GM19035 (cell line): ENCODE measurements at regions not wholly inside any gene's neighbourhood (a gene's known extent, or its start where the extent isn't known, plus 50 kb on each side); places are given as distances from the start of the nearest gene placed in this dataset.
A peak's percentile ranks its signal among the peaks of the same experiment; 100 is the strongest.
"Not testable (repeated sequence)": the region's sequence is repeated elsewhere in the genome, so short reads cannot be mapped to it uniquely, and the experiment has no call there.

Source experiments
- ATAC-seq: cut with Tn5 transposase; IDR thresholded peaks from one replicate; pipeline ENCODE4 v1.9.1; 2021; ENCODE audit not compliant: unreplicated experiment

GRCh38 chr2:65622499-65622898, 190.1 kb upstream of the SPRED2 start:
- ATAC-seq, result no peak

GRCh38 chr2:65620524-65620923, 188.1 kb upstream of the SPRED2 start:
- ATAC-seq, result no peak

- no peak for ATAC-seq
Observed at GRCh38 chr2:65620026-65620425, 187.6 kb upstream of the SPRED2 start.

- ATAC-seq, result no peak
Observed at GRCh38 chr2:65615602-65616001, 183.2 kb upstream of the SPRED2 start.

- no peak for ATAC-seq
Observed at GRCh38 chr2:65613968-65614555, 181.7 kb upstream of the SPRED2 start.

- no peak for ATAC-seq
Observed at GRCh38 chr2:65611488-65611887, 179.1 kb upstream of the SPRED2 start.

GRCh38 chr2:65608916-65609315, 176.5 kb upstream of the SPRED2 start:
- no peak for ATAC-seq

- no peak for ATAC-seq
Observed at GRCh38 chr2:65608466-65608865, 176.1 kb upstream of the SPRED2 start.

GRCh38 chr2:65607662-65608305, 175.4 kb upstream of the SPRED2 start:
- ATAC-seq, result no peak

GRCh38 chr2:65605743-65606058, 173.3 kb upstream of the SPRED2 start:
- ATAC-seq, result peak; percentile 53

GRCh38 chr2:65605058-65605742, 172.8 kb upstream of the SPRED2 start:
- no peak for ATAC-seq

- no peak for ATAC-seq
Observed at GRCh38 chr2:65604246-65604645, 171.8 kb upstream of the SPRED2 start.

GRCh38 chr2:65602603-65603235, 170.3 kb upstream of the SPRED2 start:
- ATAC-seq, result no peak

- ATAC-seq, result not testable (repeated sequence)
Observed at GRCh38 chr2:65600871-65601270, 168.5 kb upstream of the SPRED2 start.

GRCh38 chr2:65600351-65600750, 168.0 kb upstream of the SPRED2 start:
- not testable (repeated sequence) for ATAC-seq

- no peak for ATAC-seq
Observed at GRCh38 chr2:65599693-65600092, 167.3 kb upstream of the SPRED2 start.

- ATAC-seq, result no peak
Observed at GRCh38 chr2:65598996-65599395, 166.6 kb upstream of the SPRED2 start.

- ATAC-seq, result no peak
Observed at GRCh38 chr2:65598264-65598663, 165.9 kb upstream of the SPRED2 start.

- no peak for ATAC-seq
Observed at GRCh38 chr2:65595630-65596029, 163.2 kb upstream of the SPRED2 start.

- ATAC-seq, result no peak
Observed at GRCh38 chr2:65594150-65594549, 161.8 kb upstream of the SPRED2 start.

GRCh38 chr2:65589667-65590066, 157.3 kb upstream of the SPRED2 start:
- no peak for ATAC-seq

GRCh38 chr2:65587779-65588178, 155.4 kb upstream of the SPRED2 start:
- ATAC-seq, result no peak
